K562 (cell line): ENCODE measurements at regions not wholly inside any gene's neighbourhood (a gene's known extent, or its start where the extent isn't known, plus 50 kb on each side); places are given as distances from the start of the nearest gene placed in this dataset.

ENCODE experiments used
- ATAC-seq: fragments of 200-7000 bp; cut with Tn5 transposase; 3 replicates; pipeline ENCODE4 v1.9.1; 2020; ENCODE audit warnings: moderate library complexity
- BruUV-seq: library from RNA; stranded (reverse); fragments of 400-500 nt; replicated peaks from 2 replicates; lab custom pipeline; 2021; lab: Mats Ljungman, UMichigan
- CTCF ChIA-PET: fragments of 300-600 bp; formaldehyde crosslinking; extraction: SDS; loops from one replicate; lab custom pipeline; 2021; ENCODE audit warnings: low intra/inter-chr PET ratio; lab: Yijun Ruan, JAX
- POLR2A ChIA-PET: fragments of 300-600, 350-650 bp; sonication (Branson Sonifier 250); formaldehyde crosslinking; extraction: SDS; loops from one replicate; lab custom pipeline; 2021; ENCODE audit warnings: antibody characterized with exemption, inconsistent platforms; lab: Yijun Ruan, JAX
- DNase-seq, 4 experiments: peaks; one replicate each; pipeline versions ENCODE4 v3.0.0 to v3.0.0-alpha.2; 2011 to 2018; ENCODE audit warnings: low spot score in 3 of 4, mixed read lengths in 3 of 4; ENCODE audit errors: extremely low read depth in 1 of 4
- FAIRE-seq: peaks from 2 replicates; lab custom pipeline; 2011; peaks lifted over from hg19 to GRCh38; lab: Jason Lieb, UNC
- H2AFZ ChIP-seq: 2 replicates; pipeline ENCODE4 v1.6.0; 2011; ENCODE audit warnings: low read depth, low read length, control low read depth, inconsistent platforms
- H3K27ac ChIP-seq: fragments of 200-600 bp; 3 replicates; pipeline ENCODE4 v1.8.0; 2011; ENCODE audit warnings: low read depth, mild to moderate bottlenecking, control low read depth, inconsistent platforms, low read length, moderate library complexity, mixed read lengths; ENCODE audit errors: extremely low read depth
- H3K27me3 ChIP-seq, 2 experiments: fragments of 300-600 bp in 1 of 2; 2 replicates in 1 of 2; 3 replicates in 1 of 2; pipeline versions ENCODE4 v1.6.0 to v1.8.0; 2011; ENCODE audit warnings: inconsistent platforms in 2 of 2, low read length in 2 of 2, mild to moderate bottlenecking in 1 of 2, mixed read lengths in 1 of 2, moderate library complexity in 1 of 2; ENCODE audit not compliant: control insufficient read depth in 2 of 2, insufficient read depth in 2 of 2
- H3K36me3 ChIP-seq: fragments of 300-600 bp; 3 replicates; pipeline ENCODE4 v1.8.0; 2011; ENCODE audit warnings: mild to moderate bottlenecking, low read length, inconsistent platforms; ENCODE audit not compliant: control insufficient read depth, insufficient read depth
- H3K4me1 ChIP-seq, 2 experiments: fragments of 200-600 bp in 1 of 2; replicated peaks in 1 of 2; 2 replicates in 1 of 2; 3 replicates in 1 of 2; pipeline versions ENCODE4 v1.5.1 to v1.8.0; 2011; ENCODE audit warnings: inconsistent platforms in 2 of 2, low read length in 2 of 2, mild to moderate bottlenecking in 1 of 2, mixed read lengths in 1 of 2, moderate library complexity in 1 of 2; ENCODE audit not compliant: control insufficient read depth in 2 of 2, insufficient read depth in 2 of 2
- H3K4me2 ChIP-seq: 2 replicates; pipeline ENCODE4 v1.6.1; 2011; ENCODE audit warnings: low read length, control low read depth, inconsistent platforms, mixed read lengths; ENCODE audit not compliant: insufficient read depth
- H3K4me3 ChIP-seq: fragments of 200-600 bp; sonication (generic), shearing (Covaris generic); 2 replicates; pipeline ENCODE4 v1.5.1; 2016; ENCODE audit warnings: control low read depth, inconsistent platforms
- H3K79me2 ChIP-seq: fragments of 200-600 bp; 3 replicates; pipeline ENCODE4 v1.8.0; 2011; ENCODE audit warnings: low read length, inconsistent platforms; ENCODE audit not compliant: control insufficient read depth, insufficient read depth
- H3K9ac ChIP-seq, 2 experiments: 2 replicates each; pipeline versions ENCODE4 v1.6.0 to v1.6.1; 2011; ENCODE audit warnings: low read depth in 2 of 2, low read length in 2 of 2, control low read depth in 1 of 2, inconsistent platforms in 1 of 2, mild to moderate bottlenecking in 1 of 2, mixed read lengths in 1 of 2; ENCODE audit not compliant: insufficient read depth in 1 of 2
- H3K9me1 ChIP-seq: one replicate; pipeline ENCODE4 v1.6.0; 2011; ENCODE audit warnings: inconsistent platforms, mild to moderate bottlenecking, low read length, moderate library complexity; ENCODE audit not compliant: control insufficient read depth, insufficient read depth
- H3K9me3 ChIP-seq: replicated peaks from 2 replicates; pipeline ENCODE4 v1.5.1; 2011; ENCODE audit warnings: low read depth, low read length, inconsistent platforms; ENCODE audit not compliant: control insufficient read depth, insufficient read depth
- H4K20me1 ChIP-seq: replicated peaks from 2 replicates; pipeline ENCODE4 v1.6.1; 2011; ENCODE audit warnings: low read length, inconsistent platforms, mixed read lengths; ENCODE audit not compliant: control insufficient read depth, insufficient read depth
- ARID1B ChIP-seq: fragments of 450-650 bp; IDR thresholded peaks from 2 replicates; pipeline ENCODE4 v1.6.1; 2016; ENCODE audit warnings: antibody characterized with exemption, mild to moderate bottlenecking, inconsistent platforms
- CC2D1A ChIP-seq: fragments of 450-650 bp; IDR thresholded peaks from 2 replicates; pipeline ENCODE4 v1.6.1; 2017; ENCODE audit warnings: mild to moderate bottlenecking
- CGGBP1 ChIP-seq: fragments of 250-450 bp; sonication (Bioruptor Pico); IDR thresholded peaks from 2 replicates; pipeline ENCODE4 v1.9.0; 2021; ENCODE audit warnings: mild to moderate bottlenecking
- CREB5 ChIP-seq: fragments of 250-450 bp; sonication (Bioruptor Pico); IDR thresholded peaks from 2 replicates; pipeline ENCODE4 v1.5.0; 2020; ENCODE audit warnings: mild to moderate bottlenecking
- EWSR1 ChIP-seq: fragments of 450-650 bp; IDR thresholded peaks from 2 replicates; pipeline ENCODE4 v1.6.1; 2018; ENCODE audit warnings: borderline replicate concordance, mild to moderate bottlenecking, low read depth, moderate library complexity; ENCODE audit not compliant: partially characterized antibody
- GABPB2 ChIP-seq: fragments of 250-450 bp; sonication (Bioruptor Pico); conservative IDR thresholded peaks from 2 replicates; pipeline ENCODE4 v1.5.1; 2021; ENCODE audit warnings: mild to moderate bottlenecking
- PBX2 ChIP-seq, 2 experiments: IDR thresholded peaks in 1 of 2; conservative IDR thresholded peaks in 1 of 2; 2 replicates each; pipeline ENCODE4 v1.6.1; 2016; ENCODE audit warnings: low read depth in 2 of 2, mild to moderate bottlenecking in 1 of 2, missing compliant biosample characterization in 1 of 2, missing genetic modification characterization in 1 of 2, moderate library complexity in 1 of 2
- RAD51 ChIP-seq: fragments of 450-650 bp; IDR thresholded peaks from 2 replicates; pipeline ENCODE4 v1.7.1; 2016; ENCODE audit warnings: low read depth, mild to moderate bottlenecking, borderline replicate concordance
- RBM39 ChIP-seq: fragments of 200-400 bp; formaldehyde crosslinking; optimal IDR thresholded peaks from 2 replicates; pipeline ENCODE3; 2018; ENCODE audit warnings: low read depth, low read length
- TAF9B ChIP-seq: fragments of 450-650 bp; IDR thresholded peaks from 2 replicates; pipeline ENCODE4 v1.6.1; 2018; ENCODE audit warnings: mild to moderate bottlenecking; ENCODE audit not compliant: partially characterized antibody
- TARDBP ChIP-seq: fragments of 450-650 bp; IDR thresholded peaks from 2 replicates; pipeline ENCODE4 v1.6.1; 2016
- XRCC4 ChIP-seq: IDR thresholded peaks from one replicate; pipeline ENCODE4 v1.6.1; 2011; ENCODE audit not compliant: insufficient read depth, insufficient read length; ENCODE audit errors: extremely low read depth
- XRCC5 ChIP-seq: fragments of 200-400 bp; formaldehyde crosslinking; IDR thresholded peaks from 2 replicates; pipeline ENCODE4 v1.6.1; 2017; ENCODE audit warnings: low read depth, mild to moderate bottlenecking, low read length
- ZBED1 ChIP-seq: IDR thresholded peaks from 2 replicates; pipeline ENCODE4 v1.6.1; 2014
- ZBTB34 ChIP-seq: fragments of 250-450 bp; sonication (Bioruptor Pico); IDR thresholded peaks from 2 replicates; pipeline ENCODE4 v1.8.0; 2021; ENCODE audit warnings: mild to moderate bottlenecking, moderate library complexity
- WGBS: fragments of 100-300 bp; shearing (Covaris generic); methylation state at CpG from one replicate; pipeline ENCODE4 v1.1.6; 2016; ENCODE audit warnings: low coverage, mixed read lengths; ENCODE audit not compliant: insufficient coverage; ENCODE audit errors: missing lambda C conversion rate; 5-methylcytosine and 5-hydroxymethylcytosine counted together
- in situ Hi-C: fragments of 300-500 bp; cut with MboI; formaldehyde crosslinking; loops from 4 replicates; pipeline ENCODE4 v1.15.0; 2018; ENCODE audit warnings: inconsistent platforms, mixed read lengths
- intact Hi-C: fragments of 100-400 bp; cut with micrococcal nuclease; formaldehyde crosslinking; loops from 2 replicates; pipeline ENCODE4 v1.14.2; 2022

- H3K4me3 ChIP-seq = no peak overlapping the region
- no peaks in the 10 kb centered on the region for H3K36me3 ChIP-seq
- WGBS = 0% methylated on average over 3 of the region's 3 CpGs
- H3K27me3 ChIP-seq = no peaks in the 10 kb centered on the region
- H3K27ac ChIP-seq = no peak overlapping the region
- in situ Hi-C loops (no loop called here), intact Hi-C loops (no loop called here)
- no peaks in the 10 kb centered on the region for H3K4me1 ChIP-seq
- H2AFZ ChIP-seq = no peak overlapping the region
- no TSS peak for BruUV-seq
- ATAC-seq = no peak
- H3K9me3 ChIP-seq = no peaks in the 10 kb centered on the region
- H3K9me1 ChIP-seq = no peaks in the 10 kb centered on the region
- H4K20me1 ChIP-seq = no peaks in the 10 kb centered on the region
- POLR2A ChIA-PET = no interaction called here
- DNase-seq = no peak
- FAIRE-seq = no peak
- H3K9ac ChIP-seq = no peak overlapping the region
- H3K79me2 ChIP-seq = no peaks in the 10 kb centered on the region
- CTCF ChIA-PET = no interaction called here
- H3K4me2 ChIP-seq = no peak overlapping the region
- TF ChIP-seq ZBED1 = no peak
- TF ChIP-seq ZBTB34 = no peak
- TF ChIP-seq XRCC5 = no peak
- no peak for TF ChIP-seq CC2D1A
- no peak for TF ChIP-seq EWSR1
- TF ChIP-seq ARID1B = no peak
- no peak for TF ChIP-seq TARDBP
- no peak for TF ChIP-seq XRCC4
- TF ChIP-seq RAD51 = no peak
- no peak for TF ChIP-seq PBX2 (CRISPR knock-in tag; IDR thresholded peaks at IDR 0.05; ENCODE audit: low read depth)
- TF ChIP-seq PBX2 (tag; conservative IDR thresholded peaks at IDR 0.05; ENCODE audit: low read depth) = no peak
- no peak for TF ChIP-seq TAF9B
- no peak for TF ChIP-seq CREB5 (CRISPR knock-in tag)
- TF ChIP-seq GABPB2 = no peak
- TF ChIP-seq CGGBP1 (CRISPR knock-in tag) = no peak
- no peak for TF ChIP-seq RBM39
Measured at GRCh38 chr2:77920838-77921366, 398.7 kb upstream of the LRRTM4 start.
